Stomach (tissue), 4 donors: ENCODE measurements at regions not wholly inside any gene's neighbourhood (a gene's known extent, or its start where the extent isn't known, plus 50 kb on each side); places are given as distances from the start of the nearest gene placed in this dataset.

Experiments used
- EP300 ChIP-seq: sonication (generic); formaldehyde crosslinking; IDR thresholded peaks from one replicate; pipeline ENCODE4 v1.6.1; 2017; ENCODE audit warnings: antibody characterized with exemption
- POLR2A ChIP-seq, 4 donors: fragments of 450-650 bp; IDR thresholded peaks; one replicate each; pipeline ENCODE4 v1.6.1; 2016; ENCODE audit warnings: antibody characterized with exemption in 4 of 4, control low read depth in 2 of 4, mild to moderate bottlenecking in 1 of 4, moderate library complexity in 1 of 4
- TF ChIP-seq, protein P1 (sequence below), 7 experiments: fragments of 450-650 bp in 4 of 7; fragments of 200-600 bp in 3 of 7; sonication (generic) in 3 of 7; IDR thresholded peaks; one replicate each; pipeline ENCODE4 v1.5.1; 2016 to 2019; ENCODE audit warnings: antibody characterized with exemption in 7 of 7, control low read depth in 2 of 7, mild to moderate bottlenecking in 1 of 7

DNA sequence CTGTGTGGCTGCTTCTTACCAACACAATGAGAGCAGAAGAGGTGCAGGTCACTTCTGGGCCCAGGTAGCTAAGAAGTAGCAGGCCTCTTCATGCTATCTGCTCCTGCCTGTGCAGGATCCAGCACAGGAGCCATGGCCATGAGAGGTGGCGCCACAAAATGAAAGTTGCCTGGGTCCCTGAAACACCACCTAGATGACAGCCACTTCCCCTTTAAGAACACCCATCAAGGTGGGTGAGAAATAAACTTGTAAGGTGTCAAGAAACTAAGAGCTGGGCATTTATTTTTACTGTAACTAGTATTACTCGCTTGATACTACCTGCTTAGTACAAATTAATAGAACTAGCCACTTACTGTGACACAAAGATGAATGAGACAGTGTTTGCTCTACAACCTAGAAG lies 484.6 kb upstream of the TBL1XR1 start:
- TF ChIP-seq, protein P1, sequence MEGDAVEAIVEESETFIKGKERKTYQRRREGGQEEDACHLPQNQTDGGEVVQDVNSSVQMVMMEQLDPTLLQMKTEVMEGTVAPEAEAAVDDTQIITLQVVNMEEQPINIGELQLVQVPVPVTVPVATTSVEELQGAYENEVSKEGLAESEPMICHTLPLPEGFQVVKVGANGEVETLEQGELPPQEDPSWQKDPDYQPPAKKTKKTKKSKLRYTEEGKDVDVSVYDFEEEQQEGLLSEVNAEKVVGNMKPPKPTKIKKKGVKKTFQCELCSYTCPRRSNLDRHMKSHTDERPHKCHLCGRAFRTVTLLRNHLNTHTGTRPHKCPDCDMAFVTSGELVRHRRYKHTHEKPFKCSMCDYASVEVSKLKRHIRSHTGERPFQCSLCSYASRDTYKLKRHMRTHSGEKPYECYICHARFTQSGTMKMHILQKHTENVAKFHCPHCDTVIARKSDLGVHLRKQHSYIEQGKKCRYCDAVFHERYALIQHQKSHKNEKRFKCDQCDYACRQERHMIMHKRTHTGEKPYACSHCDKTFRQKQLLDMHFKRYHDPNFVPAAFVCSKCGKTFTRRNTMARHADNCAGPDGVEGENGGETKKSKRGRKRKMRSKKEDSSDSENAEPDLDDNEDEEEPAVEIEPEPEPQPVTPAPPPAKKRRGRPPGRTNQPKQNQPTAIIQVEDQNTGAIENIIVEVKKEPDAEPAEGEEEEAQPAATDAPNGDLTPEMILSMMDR (IDR thresholded peaks at IDR 0.05) = no peak
- TF ChIP-seq EP300 (no peak), POLR2A (IDR thresholded peaks at IDR 0.05) (no peak)
